ENCODE measurements at regions not wholly inside any gene's neighbourhood (a gene's known extent, or its start where the extent isn't known, plus 50 kb on each side); places are given as distances from the start of the nearest gene placed in this dataset.
"Not testable (repeated sequence)": the region's sequence is repeated elsewhere in the genome, so short reads cannot be mapped to it uniquely, and the experiment has no call there.

DNA sequence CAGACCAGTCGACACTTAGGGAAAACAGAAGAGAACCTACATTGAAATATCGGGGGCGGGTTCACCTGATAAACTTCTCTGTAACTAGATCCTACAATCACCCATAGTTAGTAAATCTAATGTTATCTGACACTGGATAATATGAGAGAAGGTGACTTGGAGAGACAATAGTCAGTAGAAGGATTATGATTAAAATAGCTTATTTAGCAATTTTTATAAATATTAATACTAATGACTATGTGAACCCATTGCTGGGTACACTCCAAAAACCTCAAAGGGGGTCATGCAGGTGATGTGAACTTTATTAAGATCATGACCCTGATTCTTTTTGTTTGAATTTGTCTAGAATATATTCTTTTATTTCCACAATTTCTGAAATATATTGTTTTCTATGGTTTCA lies 164.1 kb upstream of the CCNH start:
- DNase-seq (ENCODE audit: low read depth, low spot score): no peak
- no peak overlapping the region for H3K4me3 ChIP-seq (ENCODE audit: low read depth, low read length)
- CTCF ChIA-PET: no interaction called here
- POLR2A ChIA-PET: no interaction called here
- TF ChIP-seq, protein P1, sequence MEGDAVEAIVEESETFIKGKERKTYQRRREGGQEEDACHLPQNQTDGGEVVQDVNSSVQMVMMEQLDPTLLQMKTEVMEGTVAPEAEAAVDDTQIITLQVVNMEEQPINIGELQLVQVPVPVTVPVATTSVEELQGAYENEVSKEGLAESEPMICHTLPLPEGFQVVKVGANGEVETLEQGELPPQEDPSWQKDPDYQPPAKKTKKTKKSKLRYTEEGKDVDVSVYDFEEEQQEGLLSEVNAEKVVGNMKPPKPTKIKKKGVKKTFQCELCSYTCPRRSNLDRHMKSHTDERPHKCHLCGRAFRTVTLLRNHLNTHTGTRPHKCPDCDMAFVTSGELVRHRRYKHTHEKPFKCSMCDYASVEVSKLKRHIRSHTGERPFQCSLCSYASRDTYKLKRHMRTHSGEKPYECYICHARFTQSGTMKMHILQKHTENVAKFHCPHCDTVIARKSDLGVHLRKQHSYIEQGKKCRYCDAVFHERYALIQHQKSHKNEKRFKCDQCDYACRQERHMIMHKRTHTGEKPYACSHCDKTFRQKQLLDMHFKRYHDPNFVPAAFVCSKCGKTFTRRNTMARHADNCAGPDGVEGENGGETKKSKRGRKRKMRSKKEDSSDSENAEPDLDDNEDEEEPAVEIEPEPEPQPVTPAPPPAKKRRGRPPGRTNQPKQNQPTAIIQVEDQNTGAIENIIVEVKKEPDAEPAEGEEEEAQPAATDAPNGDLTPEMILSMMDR (IDR thresholded peaks at IDR 0.05; ENCODE audit: insufficient read depth, low read length, missing control alignments): no peak

DNA sequence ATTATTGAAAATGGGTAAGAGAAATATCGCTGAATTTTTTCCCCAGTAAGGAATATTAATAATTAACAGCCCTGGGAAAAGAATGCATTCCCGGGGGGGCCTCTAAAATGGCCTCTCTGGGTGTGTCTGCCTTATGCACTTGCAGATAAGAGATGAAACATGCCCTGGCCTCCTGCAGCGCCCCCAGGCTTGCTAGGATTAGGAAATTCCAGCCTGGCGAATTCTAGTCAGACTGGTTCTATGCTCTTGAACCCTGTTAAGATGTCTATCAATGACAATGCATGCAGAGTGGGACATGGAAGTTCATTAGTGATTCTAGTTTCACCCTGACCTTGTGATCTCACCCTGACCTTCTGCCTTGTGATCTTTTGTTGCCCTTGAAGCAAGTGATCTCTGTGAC lies 163.6 kb upstream of the CCNH start:
- DNase-seq (ENCODE audit: low read depth, low spot score); CTCF ChIA-PET; POLR2A ChIA-PET; H3K4me3 ChIP-seq (ENCODE audit: low read depth, low read length): not testable (repeated sequence)

DNA sequence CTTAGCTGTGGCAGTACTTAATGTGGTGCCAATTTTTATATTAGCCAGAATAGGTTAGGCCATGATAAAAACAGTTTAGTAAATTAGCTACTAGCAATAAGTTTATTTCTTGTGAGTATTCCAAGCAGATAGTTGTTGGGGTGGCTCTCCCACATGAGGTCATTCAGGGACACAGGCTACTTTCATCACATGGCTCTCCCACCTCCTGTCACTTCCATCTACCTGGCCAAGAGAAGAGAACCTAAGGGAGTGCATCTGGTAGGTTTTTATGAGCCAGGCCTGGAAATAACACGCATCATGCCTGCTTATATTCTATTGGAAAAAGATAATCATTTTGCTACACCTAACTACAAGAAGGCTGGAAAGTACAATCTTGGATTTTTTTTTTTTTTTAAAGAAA lies 161.4 kb upstream of the CCNH start:
- DNase-seq (ENCODE audit: low read depth, low spot score): no peak
- POLR2A ChIA-PET: no interaction called here
- TF ChIP-seq, protein P1 (IDR thresholded peaks at IDR 0.05; ENCODE audit: insufficient read depth, low read length, missing control alignments): no peak
- no peak overlapping the region for H3K4me3 ChIP-seq (ENCODE audit: low read depth, low read length)
- CTCF ChIA-PET: no interaction called here

DNA sequence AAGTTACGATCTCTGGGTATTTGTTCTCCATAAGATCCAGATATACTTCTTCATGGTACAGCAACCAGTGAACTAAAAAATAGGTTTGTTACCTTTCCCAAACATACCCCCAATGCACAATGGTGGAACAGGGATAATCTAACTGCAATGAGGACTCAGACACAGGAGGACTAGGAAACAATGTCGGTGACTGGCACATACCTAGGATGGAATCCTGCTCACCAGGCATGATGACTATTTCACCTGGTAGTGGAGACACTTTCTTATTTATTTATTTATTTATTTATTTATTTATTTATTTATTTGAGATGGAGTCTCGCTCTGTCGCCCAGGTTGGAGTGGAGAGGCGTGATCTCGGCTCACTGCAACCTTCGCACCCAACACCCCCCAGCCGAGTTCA lies 159.9 kb upstream of the CCNH start:
- ChIA-PET POLR2A (no interaction called here), CTCF (no interaction called here)
- no peak overlapping the region for H3K4me3 ChIP-seq (ENCODE audit: low read depth, low read length)
- TF ChIP-seq, protein P1 (IDR thresholded peaks at IDR 0.05; ENCODE audit: insufficient read depth, low read length, missing control alignments): no peak
- no peak for DNase-seq (ENCODE audit: low read depth, low spot score)

DNA sequence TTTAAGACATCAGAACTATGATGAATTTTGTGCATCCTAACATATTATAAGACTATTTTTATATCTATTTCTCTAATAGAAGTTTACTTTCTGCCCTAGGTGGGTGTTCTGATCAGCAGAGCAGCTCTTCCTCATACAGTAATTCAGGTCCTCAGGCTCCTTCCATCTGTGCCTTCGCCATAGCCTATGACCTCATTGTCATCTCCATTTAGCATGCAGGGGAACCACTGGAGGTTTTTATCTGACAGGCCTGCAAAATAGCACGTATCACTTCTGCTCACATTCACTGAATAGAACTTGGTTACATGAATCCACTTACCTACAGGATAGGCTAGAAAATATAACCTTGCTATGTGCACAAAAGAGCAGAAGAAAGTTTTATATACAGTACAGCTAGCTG lies 159.4 kb upstream of the CCNH start:
- TF ChIP-seq, protein P1 (IDR thresholded peaks at IDR 0.05; ENCODE audit: insufficient read depth, low read length, missing control alignments): no peak
- ChIA-PET POLR2A (no interaction called here), CTCF (no interaction called here)
- H3K4me3 ChIP-seq (ENCODE audit: low read depth, low read length): no peak overlapping the region
- no peak for DNase-seq (ENCODE audit: low read depth, low spot score)

DNA sequence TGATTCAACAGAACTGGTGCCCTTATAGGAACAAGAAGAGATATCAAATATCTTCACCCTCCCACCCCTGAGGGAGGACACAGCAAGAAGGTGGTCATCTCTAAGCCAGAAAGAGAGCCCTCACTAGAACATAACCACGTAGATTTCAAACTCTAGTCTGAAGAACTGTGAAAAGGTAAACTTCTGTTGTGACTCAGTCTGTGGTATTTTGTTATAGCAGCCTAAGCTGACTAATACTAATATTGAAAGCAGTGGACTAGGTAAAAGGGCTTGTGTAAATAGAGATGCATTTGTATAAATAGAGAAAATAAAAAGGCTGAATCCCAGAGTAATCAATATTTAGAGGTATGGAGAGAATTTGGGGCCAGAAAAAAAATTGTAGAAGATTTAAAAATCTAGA lies 157.6 kb upstream of the CCNH start:
- no peak overlapping the region for H3K4me3 ChIP-seq (ENCODE audit: low read depth, low read length)
- TF ChIP-seq, protein P1 (IDR thresholded peaks at IDR 0.05; ENCODE audit: insufficient read depth, low read length, missing control alignments): no peak
- ChIA-PET CTCF (no interaction called here), POLR2A (no interaction called here)
- no peak for DNase-seq (ENCODE audit: low read depth, low spot score)

DNA sequence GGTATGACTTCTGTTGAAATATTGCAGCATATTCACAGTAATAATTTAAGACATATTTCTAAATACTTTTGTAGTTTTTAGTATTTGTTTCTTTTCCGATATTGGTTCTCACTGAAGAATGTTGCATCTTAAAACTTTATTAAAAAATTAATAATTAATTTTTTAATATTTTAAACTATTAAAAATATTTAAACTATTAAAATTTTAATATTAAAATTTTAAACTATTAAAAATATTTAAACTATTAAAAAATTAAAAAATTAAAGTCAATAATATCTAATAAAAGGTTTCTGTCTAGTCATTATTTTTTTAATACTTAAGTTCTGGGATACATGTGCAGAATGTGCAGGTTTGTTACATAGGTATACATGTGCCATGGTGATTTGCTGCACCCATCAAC lies 149.3 kb upstream of the CCNH start:
- CTCF ChIA-PET: no interaction called here
- POLR2A ChIA-PET: no interaction called here

More for the DNA sequence above, 149.3 kb upstream of the CCNH start:
- no peak for DNase-seq (ENCODE audit: low read depth, low spot score)
- TF ChIP-seq, protein P1 (IDR thresholded peaks at IDR 0.05; ENCODE audit: insufficient read depth, low read length, missing control alignments): no peak
- no peak overlapping the region for H3K4me3 ChIP-seq (ENCODE audit: low read depth, low read length)
